CD14-positive monocyte (primary cell): ENCODE measurements at regions not wholly inside any gene's neighbourhood (a gene's known extent, or its start where the extent isn't known, plus 50 kb on each side); places are given as distances from the start of the nearest gene placed in this dataset.

ENCODE experiments used
- DNase-seq, 3 donors: peaks; one replicate each; pipeline ENCODE4 v3.0.0-alpha.2; 2011 to 2022
- H2AFZ ChIP-seq: 2 replicates; pipeline ENCODE4 v1.6.0; 2012; ENCODE audit warnings: mild to moderate bottlenecking, low read depth, low read length, inconsistent platforms; ENCODE audit not compliant: insufficient read depth, poor library complexity, severe bottlenecking
- H3K27ac ChIP-seq, 2 donors: 1 replicate in 1 of 2; 2 replicates in 1 of 2; pipeline ENCODE4 v1.5.1; 2012 to 2013; ENCODE audit warnings: low read length in 2 of 2, control low read depth in 1 of 2, inconsistent platforms in 1 of 2, low read depth in 1 of 2, mild to moderate bottlenecking in 1 of 2
- H3K27me3 ChIP-seq, 2 donors: one replicate each; pipeline versions ENCODE4 v1.6.0 to v1.6.1; 2011 to 2013; ENCODE audit warnings: low read length in 2 of 2; ENCODE audit not compliant: control insufficient read depth in 2 of 2, insufficient read depth in 2 of 2
- H3K36me3 ChIP-seq, 2 donors: replicated peaks in 1 of 2; 1 replicate in 1 of 2; 2 replicates in 1 of 2; pipeline versions ENCODE4 v1.5.1 to v1.6.1; 2012 to 2013; ENCODE audit warnings: low read length in 2 of 2, control low read depth in 1 of 2, inconsistent platforms in 1 of 2, mild to moderate bottlenecking in 1 of 2; ENCODE audit not compliant: insufficient read depth in 2 of 2, control insufficient read depth in 1 of 2
- H3K4me1 ChIP-seq, 2 donors: 1 replicate in 1 of 2; 2 replicates in 1 of 2; pipeline versions ENCODE4 v1.5.1 to v1.6.1; 2012 to 2013; ENCODE audit warnings: low read length in 2 of 2, control low read depth in 1 of 2, inconsistent platforms in 1 of 2, mild to moderate bottlenecking in 1 of 2, moderate library complexity in 1 of 2; ENCODE audit not compliant: insufficient read depth in 2 of 2, control insufficient read depth in 1 of 2
- H3K4me2 ChIP-seq: replicated peaks from 2 replicates; pipeline ENCODE3; 2012; ENCODE audit warnings: low read length, moderate library complexity, mild to moderate bottlenecking; ENCODE audit not compliant: poor library complexity, severe bottlenecking; ENCODE audit errors: extremely low read depth
- H3K4me3 ChIP-seq, 3 experiments: fragments of 200-600 bp in 1 of 3; sonication (generic) in 1 of 3; replicated peaks in 1 of 3; 1 replicate in 2 of 3; 2 replicates in 1 of 3; pipeline ENCODE4 v1.5.1; 2011 to 2013; ENCODE audit warnings: low read length in 3 of 3, mild to moderate bottlenecking in 3 of 3, control low read depth in 2 of 3, low read depth in 2 of 3, inconsistent platforms in 1 of 3, moderate library complexity in 1 of 3
- H3K79me2 ChIP-seq: 2 replicates; pipeline ENCODE4 v1.6.0; 2012; ENCODE audit warnings: mild to moderate bottlenecking, control low read depth, inconsistent platforms, low read length, moderate library complexity; ENCODE audit not compliant: insufficient read depth
- H3K9ac ChIP-seq: 2 replicates; pipeline ENCODE4 v1.6.0; 2017; ENCODE audit warnings: low read length, mild to moderate bottlenecking; ENCODE audit not compliant: insufficient read depth, poor library complexity, severe bottlenecking
- H3K9me3 ChIP-seq, 2 donors: replicated peaks in 1 of 2; 1 replicate in 1 of 2; 2 replicates in 1 of 2; pipeline versions ENCODE4 v1.5.1 to v1.6.1; 2012 to 2013; ENCODE audit warnings: low read length in 2 of 2, control low read depth in 1 of 2; ENCODE audit not compliant: control insufficient read depth in 1 of 2, insufficient read depth in 1 of 2
- H4K20me1 ChIP-seq: 2 replicates; pipeline ENCODE4 v1.6.0; 2012; ENCODE audit warnings: mild to moderate bottlenecking, low read length, control low read depth, moderate library complexity; ENCODE audit not compliant: insufficient read depth
- H3K27ac Mint-ChIP-seq, 7 donors: one replicate each; pipeline ENCODE4 v1.8.0; 2020; ENCODE audit warnings: mild to moderate bottlenecking in 7 of 7, mixed read lengths in 7 of 7, moderate library complexity in 6 of 7, inconsistent platforms in 2 of 7
- H3K27me3 Mint-ChIP-seq, 3 donors: one replicate each; pipeline ENCODE4 v1.8.0; 2021 to 2022; ENCODE audit warnings: low read depth in 3 of 3, mild to moderate bottlenecking in 3 of 3, mixed read lengths in 3 of 3, moderate library complexity in 3 of 3, inconsistent platforms in 1 of 3
- H3K36me3 Mint-ChIP-seq, 2 donors: one replicate each; pipeline ENCODE4 v1.8.0; 2020; ENCODE audit warnings: mixed read lengths in 2 of 2, inconsistent platforms in 1 of 2, mild to moderate bottlenecking in 1 of 2
- H3K4me1 Mint-ChIP-seq: one replicate; pipeline ENCODE4 v1.8.0; 2020; ENCODE audit warnings: mild to moderate bottlenecking, mixed read lengths
- H3K4me3 Mint-ChIP-seq, 2 donors: one replicate each; pipeline ENCODE4 v1.8.0; 2020; ENCODE audit warnings: mild to moderate bottlenecking in 2 of 2, mixed read lengths in 2 of 2, moderate library complexity in 1 of 2
- H3K9me3 Mint-ChIP-seq, 7 donors: one replicate each; pipeline ENCODE4 v1.8.0; 2020 to 2022; ENCODE audit warnings: mixed read lengths in 7 of 7, mild to moderate bottlenecking in 6 of 7, moderate library complexity in 6 of 7, inconsistent platforms in 2 of 7
- WGBS: methylation state at CpG from one replicate; pipeline ENCODE4 v1.1.5; 2013; ENCODE audit warnings: missing lambda C conversion rate; ENCODE audit not compliant: insufficient coverage; 5-methylcytosine and 5-hydroxymethylcytosine counted together
- intact Hi-C, 2 donors: fragments of 100-400 bp; cut with micrococcal nuclease; formaldehyde crosslinking; loops; one replicate each; pipeline versions ENCODE4 v1.15.0 to v1.15.1; 2023
- TF ChIP-seq, protein P1 (sequence below): fragments of 200-600 bp; IDR thresholded peaks from one replicate; pipeline ENCODE4 v1.8.0; 2022; ENCODE audit warnings: antibody characterized with exemption, mild to moderate bottlenecking

DNA sequence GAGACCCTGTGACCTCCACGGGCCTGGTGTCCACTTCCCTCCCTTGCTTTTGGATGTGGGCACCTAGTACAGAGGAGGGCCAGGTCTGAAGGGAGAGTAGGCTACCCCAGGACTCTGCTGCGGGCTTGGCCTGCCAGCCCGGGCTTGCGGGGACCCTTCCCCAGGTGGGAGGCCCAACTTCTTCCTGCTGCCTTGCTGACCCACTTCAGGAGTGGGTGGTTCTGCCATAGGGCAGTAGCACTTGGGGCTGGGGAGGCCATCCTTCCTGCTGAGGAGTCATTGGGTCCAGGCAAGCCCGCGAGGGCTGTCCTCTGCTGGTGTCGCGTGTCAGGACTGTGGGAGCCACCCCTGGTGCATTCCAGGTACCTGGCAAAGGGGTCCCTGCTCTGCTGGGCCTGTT is 1250.0 kb downstream of the BRD1 start:
- Histone ChIP-seq H4K20me1 (no peaks in the 10 kb centered on the region), H2AFZ (no peak overlapping the region), H3K27me3 (peaks cover 9 to 24% of the 10 kb centered on the region in 2 donors), H3K9me3 (peaks cover under 1 to 4% of the 10 kb centered on the region in 2 donors), H3K9ac (no peak overlapping the region), H3K36me3 (no peaks in the 10 kb centered on the region), H3K4me1 (no peaks in the 10 kb centered on the region), H3K4me2 (no peak overlapping the region), H3K4me3 (no peak overlapping the region), H3K79me2 (no peaks in the 10 kb centered on the region), H3K27ac (no peak overlapping the region)
- Mint-ChIP-seq H3K36me3 (peaks cover 0 to 2% of the 10 kb centered on the region in 2 donors), H3K4me3 (peak overlapping the region in 1 of 2 donors; percentile 80), H3K27me3 (peaks cover 27 to 36% (median 29%) of the 10 kb centered on the region in 3 donors), H3K4me1 (no peaks in the 10 kb centered on the region), H3K9me3 (peaks cover 0 to 6% (median 0%) of the 10 kb centered on the region in 7 donors), H3K27ac (no peak overlapping the region)
- intact Hi-C loops, result no loop called here
- TF ChIP-seq, protein P1, sequence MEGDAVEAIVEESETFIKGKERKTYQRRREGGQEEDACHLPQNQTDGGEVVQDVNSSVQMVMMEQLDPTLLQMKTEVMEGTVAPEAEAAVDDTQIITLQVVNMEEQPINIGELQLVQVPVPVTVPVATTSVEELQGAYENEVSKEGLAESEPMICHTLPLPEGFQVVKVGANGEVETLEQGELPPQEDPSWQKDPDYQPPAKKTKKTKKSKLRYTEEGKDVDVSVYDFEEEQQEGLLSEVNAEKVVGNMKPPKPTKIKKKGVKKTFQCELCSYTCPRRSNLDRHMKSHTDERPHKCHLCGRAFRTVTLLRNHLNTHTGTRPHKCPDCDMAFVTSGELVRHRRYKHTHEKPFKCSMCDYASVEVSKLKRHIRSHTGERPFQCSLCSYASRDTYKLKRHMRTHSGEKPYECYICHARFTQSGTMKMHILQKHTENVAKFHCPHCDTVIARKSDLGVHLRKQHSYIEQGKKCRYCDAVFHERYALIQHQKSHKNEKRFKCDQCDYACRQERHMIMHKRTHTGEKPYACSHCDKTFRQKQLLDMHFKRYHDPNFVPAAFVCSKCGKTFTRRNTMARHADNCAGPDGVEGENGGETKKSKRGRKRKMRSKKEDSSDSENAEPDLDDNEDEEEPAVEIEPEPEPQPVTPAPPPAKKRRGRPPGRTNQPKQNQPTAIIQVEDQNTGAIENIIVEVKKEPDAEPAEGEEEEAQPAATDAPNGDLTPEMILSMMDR, result no peak
- DNase-seq, result no peak
- WGBS, result 95% methylated on average over 8 of the region's 8 CpGs

DNA sequence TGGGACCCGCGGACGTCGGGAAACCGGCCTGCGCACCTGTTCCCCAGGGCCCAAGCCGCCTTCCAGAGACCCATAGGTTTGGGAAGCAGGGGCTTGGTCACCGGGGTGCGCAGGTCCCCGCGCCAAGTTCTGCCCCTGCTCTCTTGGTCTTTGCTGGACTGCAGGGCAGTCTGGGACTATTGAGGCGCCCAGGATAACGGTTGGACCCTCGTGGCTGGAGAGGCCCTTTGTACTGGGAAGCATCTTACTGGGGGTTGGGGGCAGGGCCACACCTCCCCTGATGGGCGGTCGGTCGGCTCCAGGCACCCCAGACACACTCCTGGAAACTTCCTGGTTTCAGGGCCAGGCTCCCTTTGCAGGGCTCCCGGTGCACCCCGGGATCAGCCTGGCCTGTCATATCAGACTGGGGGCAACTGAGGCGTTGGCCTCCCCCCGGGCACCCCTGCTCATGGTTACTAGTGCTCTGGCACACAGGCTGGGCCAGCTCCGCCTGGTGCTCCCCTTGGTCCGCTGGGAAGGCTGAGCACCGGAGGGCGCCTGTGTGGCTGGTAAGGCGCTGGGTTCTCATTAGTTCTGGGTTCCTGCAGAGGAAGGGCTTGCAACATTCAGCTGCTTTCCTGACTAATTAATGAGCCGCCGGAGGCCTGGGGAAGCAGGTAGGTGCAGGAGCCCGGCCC is 1250.5 kb downstream of the BRD1 start:
- H2AFZ ChIP-seq, result no peak overlapping the region
- H3K9me3 ChIP-seq, result peaks cover 0 to 4% of the 10 kb centered on the region in 2 donors
- Mint-ChIP-seq H3K4me3 (peak overlapping the region in 1 of 2 donors; percentile 80), H3K4me1 (no peaks in the 10 kb centered on the region), H3K27ac (no peak overlapping the region), H3K27me3 (peaks cover 29 to 36% (median 31%) of the 10 kb centered on the region in 3 donors), H3K36me3 (peaks cover 0 to 2% of the 10 kb centered on the region in 2 donors), H3K9me3 (peaks cover 0 to 6% (median 0%) of the 10 kb centered on the region in 7 donors)
- no peak for DNase-seq
- H3K9ac ChIP-seq, result no peak overlapping the region
- TF ChIP-seq, protein P1, result no peak
- no peaks in the 10 kb centered on the region for H3K4me1 ChIP-seq
- no peak overlapping the region for H3K27ac ChIP-seq
- H4K20me1 ChIP-seq, result no peaks in the 10 kb centered on the region
- no peak overlapping the region for H3K4me2 ChIP-seq
- no peaks in the 10 kb centered on the region for H3K79me2 ChIP-seq
- whole genome bisulfite sequencing, result 51% methylated on average over 29 of the region's 29 CpGs
- H3K36me3 ChIP-seq, result no peaks in the 10 kb centered on the region
- no peak overlapping the region for H3K4me3 ChIP-seq
- intact Hi-C loops, result no loop called here
- peaks cover 9 to 24% of the 10 kb centered on the region in 2 donors for H3K27me3 ChIP-seq
